ENCODE measurements at regions not wholly inside any gene's neighbourhood (a gene's known extent, or its start where the extent isn't known, plus 50 kb on each side); places are given as distances from the start of the nearest gene placed in this dataset.
"Not testable (repeated sequence)": the region's sequence is repeated elsewhere in the genome, so short reads cannot be mapped to it uniquely, and the experiment has no call there.

DNA sequence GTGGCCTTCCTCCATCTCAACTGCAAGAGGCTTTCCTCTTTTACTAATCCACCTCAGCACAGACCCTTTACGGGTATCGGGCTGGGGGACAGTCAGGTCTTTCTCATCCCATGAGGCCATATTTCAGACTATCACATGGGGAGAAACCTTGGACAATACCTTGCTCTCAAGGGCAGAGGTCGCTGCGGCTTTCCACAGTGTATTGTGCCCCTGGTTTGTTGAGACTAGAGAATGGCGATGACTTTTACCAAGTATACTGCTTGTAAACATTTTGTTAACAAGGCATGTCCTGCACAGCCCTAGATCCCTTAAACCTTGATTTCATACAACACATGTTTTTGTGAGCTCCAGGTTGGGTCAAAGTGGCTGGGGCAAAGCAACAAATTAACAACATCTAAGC lies 220.2 kb downstream of the ADRA2C start:
- peaks cover 62% of the 10 kb centered on the region for H3K27me3 Mint-ChIP-seq (ENCODE audit: unreplicated experiment)
- DNase-seq; intact Hi-C loops (cut with micrococcal nuclease; ENCODE audit: unreplicated experiment); CTCF ChIA-PET; H3K36me3 Mint-ChIP-seq (ENCODE audit: insufficient read depth, unreplicated experiment); H3K27ac Mint-ChIP-seq (ENCODE audit: unreplicated experiment); H3K9me3 Mint-ChIP-seq (ENCODE audit: low read depth, unreplicated experiment); H3K4me3 Mint-ChIP-seq (ENCODE audit: low read depth, unreplicated experiment); H3K4me1 Mint-ChIP-seq (ENCODE audit: low read depth, unreplicated experiment); BruUV-seq (replicated peaks): not testable (repeated sequence)

DNA sequence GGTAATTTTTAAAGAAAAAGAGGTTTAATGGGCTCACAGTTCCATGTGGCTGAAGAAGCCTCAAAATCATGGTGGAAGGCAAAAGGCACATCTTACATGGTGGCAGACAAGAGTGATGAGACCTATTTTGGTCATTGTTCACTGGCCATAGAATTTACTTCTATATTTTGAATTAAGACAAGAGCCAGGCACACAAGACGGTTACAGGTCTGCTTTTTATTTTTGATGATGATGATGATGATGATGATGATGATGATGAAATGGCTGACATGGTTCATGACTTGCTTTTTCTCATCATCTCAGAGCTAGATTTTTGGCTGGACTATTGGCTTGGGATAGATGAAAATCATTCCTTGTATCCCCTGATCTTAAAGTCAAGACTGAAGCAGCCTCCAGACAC lies 229.3 kb downstream of the OTOP1 start:
- H3K27ac Mint-ChIP-seq (ENCODE audit: unreplicated experiment); CTCF ChIA-PET; H3K9me3 Mint-ChIP-seq (ENCODE audit: low read depth, unreplicated experiment); intact Hi-C loops (cut with micrococcal nuclease; ENCODE audit: unreplicated experiment); H3K4me1 Mint-ChIP-seq (ENCODE audit: low read depth, unreplicated experiment); H3K4me3 Mint-ChIP-seq (ENCODE audit: low read depth, unreplicated experiment); H3K36me3 Mint-ChIP-seq (ENCODE audit: insufficient read depth, unreplicated experiment); DNase-seq; BruUV-seq (replicated peaks): not testable (repeated sequence)
- H3K27me3 Mint-ChIP-seq (ENCODE audit: unreplicated experiment): peaks cover 16% of the 10 kb centered on the region

DNA sequence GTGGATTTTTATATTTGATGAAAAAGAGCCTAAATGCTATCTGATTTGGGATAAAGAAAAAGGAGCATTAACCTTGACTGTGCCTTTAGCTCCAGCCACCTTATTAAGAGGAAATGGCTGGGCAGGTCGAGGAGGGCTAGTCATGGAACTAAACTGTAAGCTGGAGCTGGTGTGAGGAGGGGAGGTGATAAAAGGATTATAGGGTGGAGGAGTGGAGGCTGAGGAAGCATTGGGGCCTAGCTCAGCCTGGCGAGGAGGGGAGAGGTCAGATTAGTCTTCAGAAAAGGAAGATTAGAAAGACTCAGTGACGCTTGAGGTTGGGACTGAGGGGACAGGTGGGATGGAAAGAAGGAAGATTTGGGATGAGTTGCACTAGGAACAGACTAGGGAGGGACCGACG lies 222.7 kb downstream of the OTOP1 start:
- DNase-seq; CTCF ChIA-PET; BruUV-seq (replicated peaks); H3K36me3 Mint-ChIP-seq (ENCODE audit: insufficient read depth, unreplicated experiment); H3K27ac Mint-ChIP-seq (ENCODE audit: unreplicated experiment); H3K4me1 Mint-ChIP-seq (ENCODE audit: low read depth, unreplicated experiment); H3K4me3 Mint-ChIP-seq (ENCODE audit: low read depth, unreplicated experiment); H3K9me3 Mint-ChIP-seq (ENCODE audit: low read depth, unreplicated experiment); intact Hi-C loops (cut with micrococcal nuclease; ENCODE audit: unreplicated experiment): not testable (repeated sequence)
- H3K27me3 Mint-ChIP-seq (ENCODE audit: unreplicated experiment): peaks cover 12% of the 10 kb centered on the region

DNA sequence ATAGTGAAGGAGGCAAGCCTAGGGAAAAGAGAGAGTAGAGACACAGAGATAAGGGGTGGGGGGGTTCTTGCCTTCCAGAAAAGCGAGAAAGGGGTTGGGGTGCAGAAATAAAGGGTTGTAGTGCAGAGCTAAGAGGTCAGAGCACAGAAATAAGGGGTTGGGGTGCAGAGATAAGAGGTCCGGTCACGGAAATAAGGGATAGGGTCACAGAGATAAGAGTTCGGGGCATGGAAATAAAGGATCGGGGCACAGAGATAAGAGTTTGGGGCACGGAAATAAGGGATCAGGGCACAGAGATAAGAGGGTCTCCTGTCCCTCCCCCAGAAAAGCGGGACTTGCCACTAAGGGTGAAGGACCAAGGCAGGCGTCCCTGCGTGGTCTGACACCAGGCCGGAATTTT lies 222.0 kb downstream of the OTOP1 start:
- DNase-seq; CTCF ChIA-PET; H3K9me3 Mint-ChIP-seq (ENCODE audit: low read depth, unreplicated experiment); H3K27ac Mint-ChIP-seq (ENCODE audit: unreplicated experiment); H3K36me3 Mint-ChIP-seq (ENCODE audit: insufficient read depth, unreplicated experiment); H3K4me3 Mint-ChIP-seq (ENCODE audit: low read depth, unreplicated experiment); intact Hi-C loops (cut with micrococcal nuclease; ENCODE audit: unreplicated experiment); BruUV-seq (replicated peaks); H3K4me1 Mint-ChIP-seq (ENCODE audit: low read depth, unreplicated experiment): not testable (repeated sequence)
- peaks cover 12% of the 10 kb centered on the region for H3K27me3 Mint-ChIP-seq (ENCODE audit: unreplicated experiment)

DNA sequence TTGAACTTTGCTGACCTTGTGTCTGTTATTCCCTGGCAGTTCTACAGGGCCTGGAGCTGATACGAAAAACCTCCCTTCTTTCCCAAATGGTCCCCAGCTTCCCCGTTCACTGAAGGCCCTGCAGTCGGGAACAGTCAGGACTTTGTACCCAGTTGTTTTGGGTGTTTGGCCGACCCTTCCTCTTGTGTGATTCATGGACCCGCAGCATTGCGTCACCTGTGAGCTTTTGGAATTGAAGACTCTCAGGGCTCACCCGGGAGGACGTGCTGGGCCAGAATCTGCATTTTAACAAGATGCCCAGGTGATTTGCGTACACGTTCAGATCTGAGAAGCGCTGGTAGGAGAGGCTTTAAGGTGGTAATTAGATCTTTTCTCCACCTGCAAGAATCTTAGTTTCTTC lies 220.4 kb downstream of the OTOP1 start:
- H3K9me3 Mint-ChIP-seq (ENCODE audit: low read depth, unreplicated experiment); CTCF ChIA-PET; H3K4me3 Mint-ChIP-seq (ENCODE audit: low read depth, unreplicated experiment); BruUV-seq (replicated peaks); DNase-seq; intact Hi-C loops (cut with micrococcal nuclease; ENCODE audit: unreplicated experiment); H3K36me3 Mint-ChIP-seq (ENCODE audit: insufficient read depth, unreplicated experiment); H3K4me1 Mint-ChIP-seq (ENCODE audit: low read depth, unreplicated experiment); H3K27ac Mint-ChIP-seq (ENCODE audit: unreplicated experiment): not testable (repeated sequence)
- H3K27me3 Mint-ChIP-seq (ENCODE audit: unreplicated experiment): peaks cover 12% of the 10 kb centered on the region

DNA sequence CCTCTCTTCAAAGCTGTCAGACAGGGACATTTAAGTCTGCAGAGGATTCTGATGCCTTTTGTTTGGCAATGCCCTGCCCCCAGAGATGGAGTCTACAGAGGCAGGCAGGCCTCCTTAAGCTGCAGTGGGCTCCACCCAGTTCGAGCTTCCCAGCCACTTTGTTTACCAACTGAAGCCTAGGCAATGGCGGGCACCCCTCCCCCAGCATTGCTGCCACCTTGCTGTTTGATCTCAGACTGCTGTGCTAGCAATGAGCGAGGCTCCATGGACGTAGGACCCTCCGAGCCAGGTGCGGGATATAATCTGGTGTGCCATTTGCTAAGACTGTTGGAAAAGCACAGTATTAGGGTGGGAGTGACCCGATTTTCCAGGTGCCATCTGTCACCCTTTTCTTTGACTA lies 207.7 kb downstream of the OTOP1 start:
- not testable (repeated sequence) for H3K9me3 Mint-ChIP-seq (ENCODE audit: low read depth, unreplicated experiment)

DNA sequence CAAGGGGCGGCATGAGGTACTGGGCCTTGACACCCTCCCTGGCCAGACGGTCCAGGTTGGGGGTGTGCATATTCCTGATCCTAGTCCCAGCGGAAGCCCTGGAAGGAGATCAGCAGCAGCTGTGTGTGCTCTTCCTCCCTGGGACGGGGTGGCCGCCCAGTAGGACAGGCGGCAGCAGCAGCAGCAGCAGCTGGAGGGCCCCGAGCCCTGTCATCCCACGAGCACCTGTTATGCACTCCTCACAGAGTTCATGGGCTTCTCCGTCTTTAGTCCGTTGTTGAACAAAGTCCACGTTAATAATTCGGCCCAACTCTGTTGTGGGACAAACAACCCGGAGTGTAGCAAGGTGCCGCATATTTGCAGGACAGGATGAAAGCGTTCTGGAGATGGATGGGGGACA lies 205.6 kb downstream of the OTOP1 start:
- H3K27me3 Mint-ChIP-seq (ENCODE audit: unreplicated experiment): peaks cover 27% of the 10 kb centered on the region
- BruUV-seq (replicated peaks); H3K4me3 Mint-ChIP-seq (ENCODE audit: low read depth, unreplicated experiment); intact Hi-C loops (cut with micrococcal nuclease; ENCODE audit: unreplicated experiment); H3K27ac Mint-ChIP-seq (ENCODE audit: unreplicated experiment); H3K36me3 Mint-ChIP-seq (ENCODE audit: insufficient read depth, unreplicated experiment); H3K4me1 Mint-ChIP-seq (ENCODE audit: low read depth, unreplicated experiment); DNase-seq; H3K9me3 Mint-ChIP-seq (ENCODE audit: low read depth, unreplicated experiment); CTCF ChIA-PET: not testable (repeated sequence)

More for the DNA sequence above, 207.7 kb downstream of the OTOP1 start:
- H3K27me3 Mint-ChIP-seq (ENCODE audit: unreplicated experiment): peaks cover 34% of the 10 kb centered on the region
- H3K36me3 Mint-ChIP-seq (ENCODE audit: insufficient read depth, unreplicated experiment); H3K4me3 Mint-ChIP-seq (ENCODE audit: low read depth, unreplicated experiment); CTCF ChIA-PET; DNase-seq; H3K4me1 Mint-ChIP-seq (ENCODE audit: low read depth, unreplicated experiment); H3K27ac Mint-ChIP-seq (ENCODE audit: unreplicated experiment); intact Hi-C loops (cut with micrococcal nuclease; ENCODE audit: unreplicated experiment); BruUV-seq (replicated peaks): not testable (repeated sequence)

DNA sequence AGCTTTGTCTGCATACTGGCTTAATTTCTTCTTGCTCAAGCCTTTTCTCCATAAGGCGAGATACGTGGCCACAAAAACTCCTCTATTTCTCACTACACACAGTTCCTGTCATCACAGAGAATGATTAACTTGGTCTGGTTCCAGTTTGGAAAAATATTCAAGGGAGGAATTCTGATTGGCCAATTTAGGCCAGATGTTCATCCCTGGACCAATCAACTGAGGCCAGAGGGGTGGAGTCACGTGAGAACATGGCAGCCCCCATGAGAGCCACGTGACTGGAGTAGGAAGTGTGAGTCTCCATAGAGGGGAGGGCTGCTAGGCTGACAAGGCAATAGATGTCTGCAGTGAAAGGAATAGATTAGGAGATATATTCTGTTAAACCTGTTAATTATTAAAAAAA lies 200.0 kb downstream of the OTOP1 start:
- BruUV-seq (replicated peaks); H3K27ac Mint-ChIP-seq (ENCODE audit: unreplicated experiment); H3K27me3 Mint-ChIP-seq (ENCODE audit: unreplicated experiment); H3K4me1 Mint-ChIP-seq (ENCODE audit: low read depth, unreplicated experiment); H3K9me3 Mint-ChIP-seq (ENCODE audit: low read depth, unreplicated experiment); H3K4me3 Mint-ChIP-seq (ENCODE audit: low read depth, unreplicated experiment); intact Hi-C loops (cut with micrococcal nuclease; ENCODE audit: unreplicated experiment); DNase-seq; CTCF ChIA-PET; H3K36me3 Mint-ChIP-seq (ENCODE audit: insufficient read depth, unreplicated experiment): not testable (repeated sequence)

DNA sequence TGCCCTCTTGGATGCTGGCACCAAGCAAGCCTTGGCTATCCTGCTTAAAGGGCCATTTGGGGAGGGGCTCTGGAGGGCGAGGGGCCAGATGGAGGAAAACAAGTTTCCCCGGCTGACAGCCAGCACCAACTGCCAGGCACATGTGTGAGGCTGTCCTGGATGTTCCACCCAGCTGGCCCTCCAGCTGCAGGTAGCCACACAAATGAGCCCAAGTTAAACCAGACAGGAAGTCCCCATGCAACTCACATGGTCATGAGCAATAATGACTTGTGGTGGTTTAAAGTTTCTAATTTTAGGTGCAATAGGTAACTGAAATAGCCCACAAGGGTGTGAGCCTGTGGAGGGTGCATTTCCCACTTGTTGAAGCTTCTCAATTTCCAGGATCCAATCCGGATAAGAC lies 198.0 kb downstream of the OTOP1 start:
- H3K27me3 Mint-ChIP-seq (ENCODE audit: unreplicated experiment); H3K4me1 Mint-ChIP-seq (ENCODE audit: low read depth, unreplicated experiment); CTCF ChIA-PET; H3K36me3 Mint-ChIP-seq (ENCODE audit: insufficient read depth, unreplicated experiment); H3K4me3 Mint-ChIP-seq (ENCODE audit: low read depth, unreplicated experiment); H3K27ac Mint-ChIP-seq (ENCODE audit: unreplicated experiment); intact Hi-C loops (cut with micrococcal nuclease; ENCODE audit: unreplicated experiment); BruUV-seq (replicated peaks); H3K9me3 Mint-ChIP-seq (ENCODE audit: low read depth, unreplicated experiment); DNase-seq: not testable (repeated sequence)

DNA sequence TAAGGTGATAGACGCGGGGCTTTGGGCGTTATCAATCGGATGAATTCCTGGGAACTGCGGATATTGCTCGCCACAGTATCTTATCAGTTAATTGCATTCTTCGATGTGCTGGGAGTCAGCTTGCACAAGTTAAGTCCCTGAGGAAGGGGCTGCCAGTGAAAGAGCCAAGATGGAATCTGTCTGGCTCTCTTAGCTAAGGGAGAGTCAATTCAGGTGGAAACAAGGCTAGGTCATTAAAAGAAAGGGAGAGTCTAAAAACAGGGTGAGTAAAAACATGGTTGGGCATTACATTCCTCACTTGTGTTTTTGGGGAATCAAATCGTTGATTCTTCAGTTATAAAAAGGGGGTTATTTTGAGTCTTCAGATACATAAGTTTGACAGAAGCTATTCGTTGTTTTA lies 196.2 kb downstream of the OTOP1 start:
- peaks cover 15% of the 10 kb centered on the region for H3K27me3 Mint-ChIP-seq (ENCODE audit: unreplicated experiment)
- BruUV-seq (replicated peaks); intact Hi-C loops (cut with micrococcal nuclease; ENCODE audit: unreplicated experiment); H3K36me3 Mint-ChIP-seq (ENCODE audit: insufficient read depth, unreplicated experiment); H3K4me3 Mint-ChIP-seq (ENCODE audit: low read depth, unreplicated experiment); H3K27ac Mint-ChIP-seq (ENCODE audit: unreplicated experiment); H3K4me1 Mint-ChIP-seq (ENCODE audit: low read depth, unreplicated experiment); DNase-seq; H3K9me3 Mint-ChIP-seq (ENCODE audit: low read depth, unreplicated experiment); CTCF ChIA-PET: not testable (repeated sequence)
